PC-9 (cell line): ENCODE measurements at regions not wholly inside any gene's neighbourhood (a gene's known extent, or its start where the extent isn't known, plus 50 kb on each side); places are given as distances from the start of the nearest gene placed in this dataset.

Experiments used
- BruUV-seq: library from RNA; stranded (reverse); fragments of 400-500 nt; replicated peaks from 2 replicates; lab custom pipeline; 2021; lab: Mats Ljungman, UMichigan
- CTCF ChIA-PET: fragments of 300-600 bp; sonication (Branson Sonifier 250); formaldehyde crosslinking; loops from one replicate; lab custom pipeline; 2022; ENCODE audit warnings: antibody characterized with exemption; lab: Charles Lee
- POLR2A ChIA-PET: fragments of 300-600 bp; sonication (Branson Sonifier 250); formaldehyde crosslinking; loops from one replicate; lab custom pipeline; 2022; ENCODE audit warnings: antibody characterized with exemption; ENCODE audit not compliant: unreplicated experiment; lab: Charles Lee
- DNase-seq, 2 experiments: peaks; one replicate each; pipeline versions ENCODE4 v3.0.0 to v3.0.0-alpha.2; 2015 to 2022; ENCODE audit warnings: mixed read lengths in 1 of 2
- H2AFZ ChIP-seq: fragments of 200-600 bp; sonication (generic); 2 replicates; pipeline ENCODE4 v1.8.1; 2017; ENCODE audit warnings: antibody characterized with exemption
- H3F3A ChIP-seq: fragments of 200-600 bp; sonication (generic); 2 replicates; pipeline ENCODE4 v1.8.1; 2017; ENCODE audit warnings: antibody characterized with exemption, mild to moderate bottlenecking, low read depth; ENCODE audit not compliant: insufficient read depth
- H3K27ac ChIP-seq: fragments of 200-600 bp; sonication (generic); 2 replicates; pipeline ENCODE4 v1.6.1; 2016; ENCODE audit warnings: mixed run types
- H3K27me3 ChIP-seq: fragments of 200-600 bp; sonication (generic); 2 replicates; pipeline ENCODE4 v1.6.1; 2016; ENCODE audit warnings: low read depth, mixed run types; ENCODE audit not compliant: insufficient read depth
- H3K36me3 ChIP-seq: fragments of 200-600 bp; sonication (generic); 2 replicates; pipeline ENCODE4 v1.6.1; 2016; ENCODE audit warnings: low read depth, mixed run types
- H3K4me1 ChIP-seq: fragments of 200-600 bp; sonication (generic); replicated peaks from 2 replicates; pipeline ENCODE4 v1.6.1; 2016; ENCODE audit warnings: mixed run types; ENCODE audit not compliant: insufficient read depth
- H3K4me2 ChIP-seq: fragments of 200-600 bp; sonication (generic); 2 replicates; pipeline ENCODE4 v1.6.1; 2017; ENCODE audit warnings: mixed run types
- H3K4me3 ChIP-seq: fragments of 200-600 bp; sonication (generic); 2 replicates; pipeline ENCODE4 v1.6.1; 2016; ENCODE audit warnings: mixed run types
- H3K79me2 ChIP-seq: fragments of 200-600 bp; sonication (generic); 2 replicates; pipeline ENCODE4 v1.6.1; 2017; ENCODE audit warnings: low read depth, mixed run types
- H3K9me2 ChIP-seq: fragments of 200-600 bp; sonication (generic); 2 replicates; pipeline ENCODE4 v1.8.1; 2017; ENCODE audit warnings: mild to moderate bottlenecking; ENCODE audit not compliant: insufficient read depth
- H3K9me3 ChIP-seq: fragments of 200-600 bp; sonication (generic); 2 replicates; pipeline ENCODE4 v1.8.1; 2016; ENCODE audit warnings: low read depth; ENCODE audit not compliant: insufficient read depth
- H4K20me1 ChIP-seq: fragments of 200-600 bp; sonication (generic); 2 replicates; pipeline ENCODE4 v1.8.1; 2017; ENCODE audit not compliant: insufficient read depth
- EZH2 ChIP-seq: fragments of 200-600 bp; sonication (generic); IDR thresholded peaks from 2 replicates; pipeline ENCODE4 v1.8.0; 2017; ENCODE audit warnings: antibody characterized with exemption, low read depth
- intact Hi-C: fragments of 100-400 bp; cut with micrococcal nuclease; formaldehyde crosslinking; loops from one replicate; pipeline ENCODE4 v1.10.0; 2022; ENCODE audit not compliant: unreplicated experiment
- TF ChIP-seq, protein P1 (sequence below): fragments of 200-600 bp; sonication (generic); conservative IDR thresholded peaks from 2 replicates; pipeline ENCODE4 v1.6.1; 2017; ENCODE audit warnings: mixed run types, antibody characterized with exemption, mild to moderate bottlenecking, moderate library complexity

DNA sequence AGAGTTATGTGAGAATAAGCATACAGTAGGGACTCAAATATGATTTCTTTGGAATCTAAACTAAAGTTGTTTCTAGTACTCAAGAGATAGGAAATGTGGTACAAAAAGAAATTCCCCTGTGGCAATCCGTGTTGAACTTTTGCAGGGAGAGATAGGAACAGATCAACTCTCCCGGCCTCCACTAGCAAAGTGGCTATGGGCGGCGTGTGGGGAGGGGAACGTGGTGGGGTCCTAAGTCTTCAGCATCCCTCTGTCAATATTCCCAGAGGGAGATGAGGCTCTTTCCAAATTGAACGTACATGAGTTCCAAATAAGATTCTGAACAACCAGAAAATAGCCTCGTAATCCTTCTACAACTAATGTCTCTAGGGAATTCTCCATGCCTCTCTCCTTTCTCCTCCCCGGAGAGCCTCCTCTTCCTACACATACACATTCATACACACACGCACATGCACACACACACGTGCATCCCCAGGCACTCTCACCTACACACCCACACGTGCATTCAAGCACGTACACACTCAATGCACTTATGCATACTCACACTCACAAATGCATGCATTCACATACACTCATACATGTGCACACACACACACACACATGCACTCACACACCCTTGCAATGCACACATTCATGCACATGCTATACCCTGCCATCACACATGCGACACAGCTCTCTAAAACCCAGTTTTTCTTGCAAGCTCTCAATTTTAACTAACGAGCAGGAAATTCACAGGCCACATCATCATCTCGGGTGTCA, 244.8 kb downstream of the MAF start:
- Histone ChIP-seq H3K79me2 (no peaks in the 10 kb centered on the region), H3F3A (no peaks in the 10 kb centered on the region), H3K36me3 (no peaks in the 10 kb centered on the region), H3K9me3 (no peaks in the 10 kb centered on the region), H2AFZ (no peak overlapping the region), H4K20me1 (no peaks in the 10 kb centered on the region), H3K4me3 (no peak overlapping the region), H3K27ac (no peak overlapping the region), H3K4me1 (no peaks in the 10 kb centered on the region), H3K4me2 (no peak overlapping the region), H3K9me2 (no peaks in the 10 kb centered on the region), H3K27me3 (peaks cover 55% of the 10 kb centered on the region)
- ChIA-PET POLR2A (no interaction called here), CTCF (no interaction called here)
- TF ChIP-seq, protein P1, sequence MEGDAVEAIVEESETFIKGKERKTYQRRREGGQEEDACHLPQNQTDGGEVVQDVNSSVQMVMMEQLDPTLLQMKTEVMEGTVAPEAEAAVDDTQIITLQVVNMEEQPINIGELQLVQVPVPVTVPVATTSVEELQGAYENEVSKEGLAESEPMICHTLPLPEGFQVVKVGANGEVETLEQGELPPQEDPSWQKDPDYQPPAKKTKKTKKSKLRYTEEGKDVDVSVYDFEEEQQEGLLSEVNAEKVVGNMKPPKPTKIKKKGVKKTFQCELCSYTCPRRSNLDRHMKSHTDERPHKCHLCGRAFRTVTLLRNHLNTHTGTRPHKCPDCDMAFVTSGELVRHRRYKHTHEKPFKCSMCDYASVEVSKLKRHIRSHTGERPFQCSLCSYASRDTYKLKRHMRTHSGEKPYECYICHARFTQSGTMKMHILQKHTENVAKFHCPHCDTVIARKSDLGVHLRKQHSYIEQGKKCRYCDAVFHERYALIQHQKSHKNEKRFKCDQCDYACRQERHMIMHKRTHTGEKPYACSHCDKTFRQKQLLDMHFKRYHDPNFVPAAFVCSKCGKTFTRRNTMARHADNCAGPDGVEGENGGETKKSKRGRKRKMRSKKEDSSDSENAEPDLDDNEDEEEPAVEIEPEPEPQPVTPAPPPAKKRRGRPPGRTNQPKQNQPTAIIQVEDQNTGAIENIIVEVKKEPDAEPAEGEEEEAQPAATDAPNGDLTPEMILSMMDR, result no peak
- TF ChIP-seq EZH2, result no peak
- no TSS peak for BruUV-seq
- intact Hi-C loops, result no loop called here
- no peak for DNase-seq

- DNase-seq, result no peak
- no TSS peak for BruUV-seq
- Histone ChIP-seq H3K4me3 (no peak overlapping the region), H3K27me3 (peaks cover 82% of the 10 kb centered on the region), H3K27ac (no peak overlapping the region), H2AFZ (no peak overlapping the region), H3K36me3 (no peaks in the 10 kb centered on the region), H3K4me1 (no peaks in the 10 kb centered on the region), H3F3A (no peaks in the 10 kb centered on the region), H3K9me2 (no peaks in the 10 kb centered on the region), H3K9me3 (no peaks in the 10 kb centered on the region), H3K4me2 (no peak overlapping the region), H3K79me2 (no peaks in the 10 kb centered on the region), H4K20me1 (no peaks in the 10 kb centered on the region)
- POLR2A ChIA-PET, result no interaction called here
- CTCF ChIA-PET, result no interaction called here
- no peak for TF ChIP-seq EZH2
- TF ChIP-seq, protein P1, result no peak
- intact Hi-C loops, result no loop called here
These were observed 248.6 kb downstream of the MAF start for GRCh38 chr16:79351927-79352326.

GRCh38 chr16:79349803-79350202, 250.7 kb downstream of the MAF start:
- H3K27me3 ChIP-seq, result peaks cover 82% of the 10 kb centered on the region
- H4K20me1 ChIP-seq, result no peaks in the 10 kb centered on the region
- no peaks in the 10 kb centered on the region for H3K79me2 ChIP-seq
- H3K4me2 ChIP-seq, result no peak overlapping the region
- H3K27ac ChIP-seq, result no peak overlapping the region
- DNase-seq, result no peak
- H3K4me1 ChIP-seq, result no peaks in the 10 kb centered on the region
- no peaks in the 10 kb centered on the region for H3K36me3 ChIP-seq
- H3K4me3 ChIP-seq, result no peak overlapping the region
- ChIA-PET POLR2A (no interaction called here), CTCF (no interaction called here)
- H3K9me3 ChIP-seq, result no peaks in the 10 kb centered on the region
- H3F3A ChIP-seq, result no peaks in the 10 kb centered on the region
- no peak overlapping the region for H2AFZ ChIP-seq
- H3K9me2 ChIP-seq, result no peaks in the 10 kb centered on the region
- intact Hi-C loops, result no loop called here
- no TSS peak for BruUV-seq
- TF ChIP-seq, protein P1, result no peak
- TF ChIP-seq EZH2, result no peak
